ENCODE measurements at regions not wholly inside any gene's neighbourhood (a gene's known extent, or its start where the extent isn't known, plus 50 kb on each side); places are given as distances from the start of the nearest gene placed in this dataset.

DNA sequence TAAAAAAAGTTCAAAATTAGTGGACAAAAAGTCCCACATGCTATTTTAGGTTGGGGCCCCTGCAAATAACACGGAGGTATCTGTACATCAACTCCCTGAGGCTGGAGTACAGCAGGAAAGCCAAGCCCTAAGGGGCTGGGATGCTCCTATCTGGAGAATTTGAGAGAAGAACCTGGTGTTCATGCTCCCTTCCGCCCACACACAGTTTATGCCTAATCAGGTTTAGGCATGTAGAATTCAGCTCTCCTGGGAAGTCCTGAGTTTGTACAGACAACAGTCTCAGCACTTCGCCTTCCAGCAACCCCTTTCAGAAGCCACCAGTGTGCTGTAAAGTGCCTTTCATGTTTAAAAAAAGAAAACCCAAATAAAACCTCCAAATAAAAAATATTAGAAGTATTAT lies 237.3 kb upstream of the GRIP1 start:
- TF ChIP-seq FOXP2 (optimal IDR thresholded peaks at IDR 0.05; ENCODE audit: control extremely low read depth, extremely low read length, insufficient read depth) = no peak
- no peak for TF ChIP-seq POLR2AphosphoS5 (IDR thresholded peaks at IDR 0.05; ENCODE audit: borderline replicate concordance, low read depth, low read length)
- no peak for TF ChIP-seq EZH2 (IDR thresholded peaks at IDR 0.05)
- no peak for DNase-seq (ENCODE audit: low read depth, low spot score)
- Histone ChIP-seq H3K27ac (no peak overlapping the region), H3K4me3 (no peak overlapping the region), H3K9me3 (ENCODE audit: low read depth, low read length) (no peaks in the 10 kb centered on the region), H3K36me3 (ENCODE audit: insufficient read depth, low read length) (no peaks in the 10 kb centered on the region), H3K9ac (ENCODE audit: insufficient read length) (no peak overlapping the region)

- Histone ChIP-seq H3K9me3 (ENCODE audit: low read depth, low read length) (no peaks in the 10 kb centered on the region), H3K4me3 (no peak overlapping the region), H3K9ac (ENCODE audit: insufficient read length) (no peak overlapping the region), H3K36me3 (ENCODE audit: insufficient read depth, low read length) (no peaks in the 10 kb centered on the region), H3K27ac (no peak overlapping the region)
- TF ChIP-seq FOXP2 (optimal IDR thresholded peaks at IDR 0.05; ENCODE audit: control extremely low read depth, extremely low read length, insufficient read depth) = no peak
- TF ChIP-seq EZH2 (IDR thresholded peaks at IDR 0.05) = no peak
- no peak for TF ChIP-seq POLR2AphosphoS5 (IDR thresholded peaks at IDR 0.05; ENCODE audit: borderline replicate concordance, low read depth, low read length)
- DNase-seq (ENCODE audit: low read depth, low spot score) = no peak
Observed at GRCh38 chr12:66919466-66919865, 240.6 kb upstream of the GRIP1 start.

DNA sequence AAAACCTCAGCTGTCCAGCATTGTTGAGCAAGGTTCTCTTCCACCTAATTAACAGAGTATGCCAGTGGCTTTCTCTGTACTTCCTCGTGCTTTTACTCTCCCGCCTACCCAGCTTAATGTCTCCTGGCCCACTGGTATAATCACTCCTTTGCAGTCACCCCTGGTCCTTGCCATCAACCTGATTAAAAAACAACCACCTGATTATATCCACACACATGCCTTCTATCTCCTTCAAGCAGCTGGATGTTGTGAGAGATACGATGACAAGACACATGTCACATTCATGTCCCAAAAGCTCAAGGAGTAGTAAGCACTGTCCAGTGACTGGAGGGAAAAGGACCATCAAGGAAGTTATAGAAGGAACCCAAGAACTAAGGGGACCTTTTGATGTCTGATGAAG lies 241.3 kb upstream of the GRIP1 start:
- TF ChIP-seq FOXP2 (optimal IDR thresholded peaks at IDR 0.05; ENCODE audit: control extremely low read depth, extremely low read length, insufficient read depth) (no peak), EZH2 (IDR thresholded peaks at IDR 0.05) (no peak), POLR2AphosphoS5 (IDR thresholded peaks at IDR 0.05; ENCODE audit: borderline replicate concordance, low read depth, low read length) (no peak)
- H3K9me3 ChIP-seq (ENCODE audit: low read depth, low read length) = no peaks in the 10 kb centered on the region
- no peak overlapping the region for H3K9ac ChIP-seq (ENCODE audit: insufficient read length)
- H3K4me3 ChIP-seq = no peak overlapping the region
- DNase-seq (ENCODE audit: low read depth, low spot score) = no peak
- no peaks in the 10 kb centered on the region for H3K36me3 ChIP-seq (ENCODE audit: insufficient read depth, low read length)
- no peak overlapping the region for H3K27ac ChIP-seq

DNA sequence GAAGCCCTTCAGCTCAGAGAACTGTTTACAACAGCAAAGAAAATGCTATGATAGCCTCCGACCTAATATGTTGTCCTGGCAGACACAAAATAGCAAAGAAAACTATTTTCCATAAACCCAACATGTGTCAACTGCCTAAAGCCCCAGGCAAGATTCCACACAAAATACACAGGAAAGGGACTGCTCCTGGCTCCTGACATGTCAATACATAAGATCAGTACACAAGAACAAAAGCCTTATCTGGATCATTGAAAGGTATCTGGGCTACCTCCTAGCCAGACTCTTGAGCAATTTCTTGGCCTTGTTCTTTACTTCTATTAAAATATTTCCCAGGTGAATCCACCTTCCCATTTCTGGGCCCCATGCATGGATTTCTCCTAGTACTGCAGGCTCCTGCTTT lies 242.3 kb upstream of the GRIP1 start:
- no peaks in the 10 kb centered on the region for H3K9me3 ChIP-seq (ENCODE audit: low read depth, low read length)
- TF ChIP-seq POLR2AphosphoS5 (IDR thresholded peaks at IDR 0.05; ENCODE audit: borderline replicate concordance, low read depth, low read length) = no peak
- TF ChIP-seq FOXP2 (optimal IDR thresholded peaks at IDR 0.05; ENCODE audit: control extremely low read depth, extremely low read length, insufficient read depth) = no peak
- no peak for TF ChIP-seq EZH2 (IDR thresholded peaks at IDR 0.05)
- H3K9ac ChIP-seq (ENCODE audit: insufficient read length) = no peak overlapping the region
- H3K27ac ChIP-seq = no peak overlapping the region
- no peak overlapping the region for H3K4me3 ChIP-seq
- H3K36me3 ChIP-seq (ENCODE audit: insufficient read depth, low read length) = no peaks in the 10 kb centered on the region
- no peak for DNase-seq (ENCODE audit: low read depth, low spot score)

- Histone ChIP-seq H3K4me3 (no peak overlapping the region), H3K27ac (no peak overlapping the region), H3K9ac (ENCODE audit: insufficient read length) (no peak overlapping the region), H3K9me3 (ENCODE audit: low read depth, low read length) (no peaks in the 10 kb centered on the region), H3K36me3 (ENCODE audit: insufficient read depth, low read length) (no peaks in the 10 kb centered on the region)
- TF ChIP-seq EZH2 (IDR thresholded peaks at IDR 0.05) = no peak
- no peak for TF ChIP-seq FOXP2 (optimal IDR thresholded peaks at IDR 0.05; ENCODE audit: control extremely low read depth, extremely low read length, insufficient read depth)
- no peak for TF ChIP-seq POLR2AphosphoS5 (IDR thresholded peaks at IDR 0.05; ENCODE audit: borderline replicate concordance, low read depth, low read length)
- DNase-seq (ENCODE audit: low read depth, low spot score) = no peak
Observed at GRCh38 chr12:66925083-66925482, 246.2 kb upstream of the GRIP1 start.

GRCh38 chr12:66929121-66929520 lies 250.2 kb upstream of the GRIP1 start:
- no peaks in the 10 kb centered on the region for H3K36me3 ChIP-seq (ENCODE audit: insufficient read depth, low read length)
- no peak for TF ChIP-seq FOXP2 (optimal IDR thresholded peaks at IDR 0.05; ENCODE audit: control extremely low read depth, extremely low read length, insufficient read depth)
- TF ChIP-seq POLR2AphosphoS5 (IDR thresholded peaks at IDR 0.05; ENCODE audit: borderline replicate concordance, low read depth, low read length) = no peak
- no peak for TF ChIP-seq EZH2 (IDR thresholded peaks at IDR 0.05)
- H3K9me3 ChIP-seq (ENCODE audit: low read depth, low read length) = no peaks in the 10 kb centered on the region
- no peak for DNase-seq (ENCODE audit: low read depth, low spot score)
- no peak overlapping the region for H3K4me3 ChIP-seq
- H3K9ac ChIP-seq (ENCODE audit: insufficient read length) = no peak overlapping the region
- H3K27ac ChIP-seq = no peak overlapping the region

- DNase-seq (ENCODE audit: low read depth, low spot score) = no peak
- H3K4me3 ChIP-seq = no peak overlapping the region
- TF ChIP-seq POLR2AphosphoS5 (IDR thresholded peaks at IDR 0.05; ENCODE audit: borderline replicate concordance, low read depth, low read length) = no peak
- no peak overlapping the region for H3K27ac ChIP-seq
- H3K36me3 ChIP-seq (ENCODE audit: insufficient read depth, low read length) = no peaks in the 10 kb centered on the region
- no peaks in the 10 kb centered on the region for H3K9me3 ChIP-seq (ENCODE audit: low read depth, low read length)
- H3K9ac ChIP-seq (ENCODE audit: insufficient read length) = no peak overlapping the region
Observed at GRCh38 chr12:66931091-66931490, 252.2 kb upstream of the GRIP1 start.

DNA sequence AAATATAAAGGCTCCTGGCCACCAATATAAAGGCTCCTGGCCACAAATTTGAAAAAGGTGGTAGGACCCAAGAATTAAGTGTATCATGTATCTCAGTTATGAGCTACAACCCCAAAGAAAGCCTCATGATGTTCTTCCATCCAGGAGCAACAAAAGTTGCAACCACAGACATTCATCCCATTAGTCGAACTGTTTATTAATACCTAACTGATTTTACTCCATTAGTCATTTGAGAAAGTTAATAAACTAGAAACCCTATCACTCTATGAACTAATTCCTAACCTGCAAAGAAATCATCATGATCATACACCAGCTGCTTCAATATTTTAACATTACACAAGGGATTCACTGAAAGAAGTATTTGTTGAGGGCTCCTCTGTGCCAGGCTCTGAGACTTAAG lies 253.2 kb upstream of the GRIP1 start:
- no peak for TF ChIP-seq EZH2 (IDR thresholded peaks at IDR 0.05)
- TF ChIP-seq FOXP2 (optimal IDR thresholded peaks at IDR 0.05; ENCODE audit: control extremely low read depth, extremely low read length, insufficient read depth) = no peak
- TF ChIP-seq POLR2AphosphoS5 (IDR thresholded peaks at IDR 0.05; ENCODE audit: borderline replicate concordance, low read depth, low read length) = no peak
- DNase-seq (ENCODE audit: low read depth, low spot score) = no peak
- Histone ChIP-seq H3K36me3 (ENCODE audit: insufficient read depth, low read length) (no peaks in the 10 kb centered on the region), H3K9ac (ENCODE audit: insufficient read length) (no peak overlapping the region), H3K4me3 (no peak overlapping the region), H3K27ac (no peak overlapping the region), H3K9me3 (ENCODE audit: low read depth, low read length) (no peaks in the 10 kb centered on the region)

- H3K4me3 ChIP-seq = no peak overlapping the region
- no peak overlapping the region for H3K9ac ChIP-seq (ENCODE audit: insufficient read length)
- no peak overlapping the region for H3K27ac ChIP-seq
- no peaks in the 10 kb centered on the region for H3K36me3 ChIP-seq (ENCODE audit: insufficient read depth, low read length)
- no peaks in the 10 kb centered on the region for H3K9me3 ChIP-seq (ENCODE audit: low read depth, low read length)
- TF ChIP-seq EZH2 (IDR thresholded peaks at IDR 0.05) (no peak), FOXP2 (optimal IDR thresholded peaks at IDR 0.05; ENCODE audit: control extremely low read depth, extremely low read length, insufficient read depth) (no peak), POLR2AphosphoS5 (IDR thresholded peaks at IDR 0.05; ENCODE audit: borderline replicate concordance, low read depth, low read length) (no peak)
- no peak for DNase-seq (ENCODE audit: low read depth, low spot score)
Observed at GRCh38 chr12:66934302-66935062, 255.6 kb upstream of the GRIP1 start.

All from SK-N-MC (cell line).